ENCODE measurements at regions not wholly inside any gene's neighbourhood (a gene's known extent, or its start where the extent isn't known, plus 50 kb on each side); places are given as distances from the start of the nearest gene placed in this dataset.

GRCh38 chr10:128680116-128680515, 553.9 kb upstream of the MKI67 start:
- DNase-seq (ENCODE audit: low read depth), result no peak

DNA sequence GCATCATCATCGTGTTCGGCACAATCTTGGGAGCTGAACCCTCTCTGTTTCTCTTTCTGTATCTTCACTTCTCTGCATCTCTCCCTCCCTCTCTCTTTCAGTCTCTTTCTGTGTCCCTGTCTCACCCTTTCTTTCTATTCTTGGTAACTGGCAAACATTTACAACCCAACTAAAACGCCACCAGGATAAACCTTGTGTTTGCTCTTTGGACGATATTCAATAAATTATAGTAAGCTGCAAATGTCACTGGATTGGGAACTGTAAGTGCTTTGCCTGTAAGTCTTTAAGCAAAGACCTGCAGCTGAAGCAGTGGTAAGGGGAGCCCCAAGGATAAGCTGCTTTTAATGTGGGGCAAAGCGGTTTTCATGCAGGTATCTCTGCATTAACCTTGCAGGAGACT, 558.0 kb upstream of the MKI67 start:
- no peak for DNase-seq (ENCODE audit: low read depth)

DNA sequence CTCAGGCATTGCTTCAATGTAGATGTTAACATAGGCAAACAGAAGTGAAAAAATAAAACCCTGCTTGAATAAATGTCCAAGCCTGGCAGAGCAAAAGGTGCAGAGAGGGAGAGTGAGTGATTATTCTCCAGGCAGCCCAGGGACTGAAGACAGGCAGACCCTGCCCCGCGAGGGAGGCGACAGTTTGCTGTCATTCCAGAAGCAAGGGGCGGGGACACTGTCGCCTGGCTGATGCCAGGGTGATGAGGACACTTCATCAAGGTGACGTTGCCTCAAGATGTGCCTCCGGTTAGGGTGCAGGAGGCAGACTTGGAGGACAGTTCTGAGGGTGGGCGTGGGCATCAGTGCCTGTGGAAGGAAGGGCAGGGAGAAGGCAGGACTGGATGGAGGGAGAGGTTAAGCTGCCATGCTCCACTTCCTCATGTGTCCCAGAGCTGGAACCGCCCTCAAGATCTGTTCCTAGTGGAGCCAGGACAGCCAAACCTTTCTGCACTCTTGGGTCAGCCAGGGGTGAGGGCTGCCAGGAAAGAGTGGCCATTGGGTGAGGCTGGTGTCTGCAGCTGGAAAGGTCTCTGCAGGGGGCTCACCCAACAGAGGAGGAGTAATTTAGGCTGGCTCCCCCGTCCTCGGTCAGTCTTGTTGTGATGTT, 560.5 kb upstream of the MKI67 start:
- no peak for DNase-seq (ENCODE audit: low read depth)

DNA sequence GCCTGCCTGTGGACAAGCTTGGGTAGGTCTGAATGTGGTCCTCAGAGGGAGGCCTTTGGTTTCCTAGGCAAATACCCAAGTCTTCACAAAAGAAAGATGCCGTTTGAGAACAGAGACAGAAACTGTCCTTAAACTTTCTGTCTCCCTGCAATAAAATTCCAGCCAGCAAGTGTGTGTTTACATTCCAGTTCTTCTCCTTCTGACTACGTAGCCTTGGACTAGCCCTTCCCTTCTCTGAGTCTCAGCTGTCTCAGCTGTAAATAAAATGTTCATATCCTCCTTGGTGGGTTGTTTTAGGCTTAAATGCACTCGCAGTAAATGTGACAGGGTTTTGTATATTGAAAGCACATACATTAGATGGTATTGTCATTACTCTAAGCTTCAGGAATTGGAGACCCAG, 561.2 kb upstream of the MKI67 start:
- no peak for DNase-seq (ENCODE audit: low read depth)

- no peak for DNase-seq (ENCODE audit: low read depth)
Observed at GRCh38 chr10:128687927-128688549, 561.8 kb upstream of the MKI67 start.

GRCh38 chr10:128689667-128690066, 563.4 kb upstream of the MKI67 start:
- DNase-seq (ENCODE audit: low read depth), result no peak

GRCh38 chr10:128693493-128694131, 567.4 kb upstream of the MKI67 start:
- DNase-seq (ENCODE audit: low read depth), result no peak

DNA sequence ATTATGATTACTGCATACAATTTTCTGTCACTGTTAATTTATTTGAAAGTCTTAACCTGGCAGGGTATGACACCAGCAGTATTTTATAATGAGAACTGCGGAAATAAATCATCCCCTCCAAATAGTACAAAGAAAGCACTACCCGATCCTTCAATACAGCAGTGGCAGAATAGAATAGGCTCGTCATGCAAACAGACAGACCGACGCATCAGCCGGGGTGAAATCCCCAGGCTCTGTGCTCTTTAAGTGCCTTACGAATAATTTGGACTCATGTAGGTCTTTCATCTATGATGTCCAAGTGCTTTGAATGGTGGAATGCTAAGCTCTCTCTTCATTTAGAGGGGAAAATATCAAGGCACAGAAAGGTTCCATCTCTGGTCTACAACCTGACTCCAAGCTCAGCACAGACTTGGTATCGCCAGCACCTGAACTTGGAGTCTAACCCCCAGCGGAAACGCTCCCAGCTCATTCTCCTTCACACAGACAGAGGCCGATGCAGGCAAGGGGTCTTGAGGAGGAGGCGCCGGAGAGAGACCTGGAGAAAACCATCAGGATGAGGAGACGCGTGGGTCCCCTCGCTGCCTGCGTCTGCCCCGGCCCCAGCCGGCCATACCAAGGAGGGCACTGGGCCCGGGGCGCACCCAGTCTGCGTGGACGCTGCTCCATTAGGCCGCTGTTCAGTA, 568.1 kb upstream of the MKI67 start:
- no peak for DNase-seq (ENCODE audit: low read depth)

GRCh38 chr10:128694851-128695725, 568.9 kb upstream of the MKI67 start:
- no peak for DNase-seq (ENCODE audit: low read depth)

DNA sequence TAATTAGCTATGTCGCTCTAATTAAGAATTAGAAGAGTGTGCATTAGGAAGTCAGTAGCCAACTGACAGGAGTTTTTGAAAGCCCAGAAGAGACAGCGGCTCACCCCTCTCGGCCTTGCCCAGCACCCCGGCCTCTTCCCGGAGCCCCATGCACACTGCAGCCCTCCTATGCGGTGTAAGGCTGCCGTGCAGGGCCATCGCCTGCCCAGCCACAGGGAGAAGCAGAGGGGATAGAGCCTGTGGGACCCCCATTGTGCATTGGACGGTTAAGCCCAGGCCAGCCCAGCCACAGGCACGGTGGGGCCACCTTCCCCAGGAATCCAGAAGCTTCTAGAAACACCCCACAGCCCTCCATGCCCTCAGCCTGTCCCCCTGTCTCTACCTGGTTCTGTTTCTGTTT, 569.7 kb upstream of the MKI67 start:
- DNase-seq (ENCODE audit: low read depth), result no peak

- no peak for DNase-seq (ENCODE audit: low read depth)
Observed at GRCh38 chr10:128697437-128697836, 571.2 kb upstream of the MKI67 start.

DNA sequence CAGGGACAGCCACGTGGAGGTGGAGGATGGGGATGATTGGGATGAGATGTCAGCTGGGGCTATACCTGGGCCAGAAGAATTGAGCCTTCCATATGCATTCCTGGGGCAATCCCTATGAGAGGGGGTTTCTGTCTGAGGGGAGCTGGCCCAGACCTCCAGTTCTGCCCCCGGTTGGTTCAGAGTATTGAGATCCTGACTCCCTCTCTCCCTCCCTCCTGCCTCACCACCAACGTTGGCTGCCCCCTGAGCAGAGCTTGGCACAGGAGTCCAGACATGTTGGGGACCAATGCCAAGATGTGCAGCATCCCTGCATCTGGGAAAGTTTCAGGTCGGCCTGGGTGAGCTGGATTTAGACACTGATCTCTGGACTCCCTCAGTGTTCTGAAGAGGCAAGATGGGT, 575.2 kb upstream of the MKI67 start:
- DNase-seq (ENCODE audit: low read depth), result no peak

DNA sequence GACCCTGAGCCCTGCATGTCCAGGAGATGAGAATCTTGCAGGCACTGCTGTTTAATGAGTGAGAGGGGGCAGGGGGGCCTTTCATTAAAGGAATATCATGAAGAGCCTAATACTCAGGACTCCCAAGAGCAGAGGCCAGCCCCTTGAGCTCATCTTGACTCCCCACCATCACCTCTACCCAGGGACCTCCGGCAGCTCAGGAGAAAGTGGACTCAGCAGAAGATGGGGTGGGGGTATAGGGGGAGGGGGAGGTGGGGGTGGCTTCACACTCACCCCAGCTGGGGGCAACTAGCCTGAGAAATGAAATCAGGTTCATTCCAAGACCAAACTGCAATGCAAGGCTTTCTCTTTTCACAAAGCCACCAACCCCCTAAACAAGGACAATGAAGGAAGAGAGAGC, 575.6 kb upstream of the MKI67 start:
- DNase-seq (ENCODE audit: low read depth), result no peak

- no peak for DNase-seq (ENCODE audit: low read depth)
Observed at GRCh38 chr10:128704716-128705115, 578.5 kb upstream of the MKI67 start.

DNA sequence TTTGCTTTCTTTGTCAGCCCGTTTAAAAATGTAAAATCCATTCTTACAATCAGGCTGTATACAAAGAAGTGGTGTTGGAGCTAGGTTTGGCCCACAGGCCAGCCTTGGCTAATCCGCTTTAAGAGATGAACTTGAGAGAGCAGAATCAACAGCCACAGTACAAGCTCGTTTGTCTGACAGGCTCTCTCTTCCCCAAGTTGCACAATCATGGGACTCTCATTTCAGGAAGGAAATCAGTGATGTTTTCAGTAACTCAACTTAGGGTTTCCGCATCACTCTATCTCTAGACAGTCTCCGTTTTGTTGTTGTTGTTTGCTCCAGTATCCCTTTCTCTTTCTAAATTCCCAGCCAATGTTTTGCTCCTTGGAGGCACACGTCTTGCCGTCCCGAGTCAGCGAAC, 582.0 kb upstream of the MKI67 start:
- DNase-seq (ENCODE audit: low read depth), result no peak

DNA sequence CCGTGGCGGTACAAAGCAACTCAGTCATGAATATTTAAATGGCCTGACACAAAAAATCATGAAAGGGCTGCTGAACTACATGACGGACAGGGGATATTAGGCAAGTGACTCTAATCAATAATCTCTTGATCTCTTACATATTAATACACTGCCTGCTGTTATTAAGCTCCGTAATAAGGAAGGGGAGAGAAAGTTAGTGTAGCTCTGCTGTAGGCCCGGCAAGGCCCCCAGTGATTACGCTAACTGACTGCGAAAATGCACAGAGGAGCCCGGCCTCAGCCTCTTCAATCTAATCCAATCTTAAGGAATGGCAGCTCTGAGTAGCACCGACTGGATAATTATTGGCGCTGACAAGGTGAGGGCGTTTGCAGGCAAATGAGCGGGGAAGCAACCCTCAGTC, 583.5 kb upstream of the MKI67 start:
- no peak for DNase-seq (ENCODE audit: low read depth)

- no peak for DNase-seq (ENCODE audit: low read depth)
Observed at GRCh38 chr10:128710098-128710797, 584.0 kb upstream of the MKI67 start.

DNA sequence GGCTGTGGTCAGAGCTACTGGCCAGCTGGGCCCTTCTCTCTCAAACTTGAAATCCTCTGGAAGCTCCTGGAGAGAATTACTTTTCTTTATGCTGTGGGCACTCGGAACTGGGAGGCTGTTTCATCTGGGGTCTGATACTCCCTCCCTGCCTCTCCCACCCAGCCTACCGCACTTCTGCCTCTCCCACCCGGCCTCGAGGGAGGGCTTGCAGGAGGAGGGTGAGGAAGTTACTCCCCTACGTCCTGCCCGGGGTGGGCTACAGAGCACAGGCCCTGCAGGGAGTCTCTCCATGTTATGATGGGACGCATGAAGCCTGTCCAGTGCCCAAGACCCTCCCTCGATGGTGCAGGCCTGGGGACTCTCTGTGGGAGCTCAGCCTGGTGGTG, 584.6 kb upstream of the MKI67 start:
- DNase-seq (ENCODE audit: low read depth), result no peak

DNA sequence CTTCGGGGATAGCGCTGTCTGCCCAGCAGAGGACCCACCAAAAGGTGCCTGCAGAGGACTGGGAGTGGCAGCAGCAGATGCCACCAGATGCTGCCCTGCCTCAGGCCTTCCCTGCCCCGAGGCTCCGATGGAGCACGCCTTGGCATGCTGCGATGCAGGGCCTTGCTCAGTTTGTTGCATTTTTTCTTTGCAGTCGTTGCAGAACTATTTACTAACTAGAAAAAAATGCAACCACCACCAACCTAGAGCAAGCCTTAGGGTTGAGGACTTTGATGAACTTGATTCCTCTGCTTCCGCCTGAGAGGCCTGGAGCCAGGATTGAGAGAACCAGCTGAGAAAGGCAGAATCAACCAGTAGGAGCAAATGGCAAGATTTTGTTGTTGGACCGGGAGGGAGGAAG, 585.6 kb upstream of the MKI67 start:
- no peak for DNase-seq (ENCODE audit: low read depth)

GRCh38 chr10:128712661-128713400, 586.6 kb upstream of the MKI67 start:
- DNase-seq (ENCODE audit: low read depth), result no peak

DNA sequence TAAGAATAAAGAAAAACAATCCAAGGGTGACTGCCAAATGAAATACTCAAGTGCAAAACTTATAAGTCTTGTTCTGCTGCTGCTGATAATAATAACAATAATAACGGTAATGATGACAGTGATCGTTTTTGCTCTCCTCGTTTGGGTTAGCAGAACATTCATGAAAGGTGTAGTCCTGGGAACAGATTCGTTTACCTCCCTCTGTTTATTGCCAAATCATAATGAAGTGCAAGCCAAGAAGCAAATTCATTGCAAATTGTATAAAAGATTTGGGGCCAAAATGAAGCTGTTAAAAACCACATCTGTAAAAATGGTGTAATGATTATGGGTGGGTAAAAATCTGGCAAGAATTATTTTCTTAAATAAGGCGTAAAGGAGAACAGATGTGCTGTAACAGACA, 587.2 kb upstream of the MKI67 start:
- DNase-seq (ENCODE audit: low read depth), result no peak
